Stimulated activated CD4-positive, alpha-beta T cell treated with anti-CD3 and anti-CD28 coated beads, Interleukin-15, amount 100 ng/mL, for 24 hours (primary cell): ENCODE measurements at regions not wholly inside any gene's neighbourhood (a gene's known extent, or its start where the extent isn't known, plus 50 kb on each side); places are given as distances from the start of the nearest gene placed in this dataset.

Experiments used
- DNase-seq: peaks from one replicate; pipeline ENCODE4 v3.0.0-alpha.2; 2020

GRCh38 chr12:107415834-107416233 is 269.8 kb upstream of the PWP1 start:
- no peak for DNase-seq

- DNase-seq: no peak
These were observed 268.6 kb upstream of the PWP1 start for GRCh38 chr12:107417004-107417403.

- DNase-seq: no peak
These were observed 266.6 kb upstream of the PWP1 start for GRCh38 chr12:107418981-107419380.

GRCh38 chr12:107423531-107423930 is 262.1 kb upstream of the PWP1 start:
- DNase-seq: no peak

GRCh38 chr12:107429006-107429705 is 256.4 kb upstream of the PWP1 start:
- DNase-seq: no peak

- no peak for DNase-seq
These were observed 253.7 kb upstream of the PWP1 start for GRCh38 chr12:107431942-107432341.

- no peak for DNase-seq
These were observed 250.5 kb upstream of the PWP1 start for GRCh38 chr12:107435072-107435471.

GRCh38 chr12:107435520-107435919 is 250.1 kb upstream of the PWP1 start:
- DNase-seq: no peak

GRCh38 chr12:107436376-107436775 is 249.2 kb upstream of the PWP1 start:
- DNase-seq: no peak

GRCh38 chr12:107436836-107437235 is 248.8 kb upstream of the PWP1 start:
- DNase-seq: no peak

- no peak for DNase-seq
These were observed 247.6 kb upstream of the PWP1 start for GRCh38 chr12:107437954-107438353.

- no peak for DNase-seq
These were observed 246.4 kb upstream of the PWP1 start for GRCh38 chr12:107439026-107439738.

- DNase-seq: no peak
These were observed 245.0 kb upstream of the PWP1 start for GRCh38 chr12:107440606-107441005.

- no peak for DNase-seq
These were observed 243.8 kb upstream of the PWP1 start for GRCh38 chr12:107441665-107442300.

GRCh38 chr12:107442326-107442987 is 243.1 kb upstream of the PWP1 start:
- no peak for DNase-seq

- DNase-seq: no peak
These were observed 242.1 kb upstream of the PWP1 start for GRCh38 chr12:107443320-107444090.

- DNase-seq: no peak
These were observed 240.8 kb upstream of the PWP1 start for GRCh38 chr12:107444771-107445170.

GRCh38 chr12:107446476-107446875 is 239.1 kb upstream of the PWP1 start:
- DNase-seq: no peak

- no peak for DNase-seq
These were observed 238.3 kb upstream of the PWP1 start for GRCh38 chr12:107447336-107447735.

GRCh38 chr12:107448198-107448597 is 237.4 kb upstream of the PWP1 start:
- peak; percentile 18 for DNase-seq

- no peak for DNase-seq
These were observed 235.7 kb upstream of the PWP1 start for GRCh38 chr12:107449891-107450290.

- DNase-seq: no peak
These were observed 235.1 kb upstream of the PWP1 start for GRCh38 chr12:107450541-107450940.

GRCh38 chr12:107451246-107451645 is 234.4 kb upstream of the PWP1 start:
- DNase-seq: no peak
